AG20443 (cell line): ENCODE measurements at regions not wholly inside any gene's neighbourhood (a gene's known extent, or its start where the extent isn't known, plus 50 kb on each side); places are given as distances from the start of the nearest gene placed in this dataset.
"Not testable (repeated sequence)": the region's sequence is repeated elsewhere in the genome, so short reads cannot be mapped to it uniquely, and the experiment has no call there.

Experiments
- DNase-seq: peaks from one replicate; pipeline ENCODE4 v3.0.0; 2012; ENCODE audit warnings: low spot score, mixed read lengths

DNA sequence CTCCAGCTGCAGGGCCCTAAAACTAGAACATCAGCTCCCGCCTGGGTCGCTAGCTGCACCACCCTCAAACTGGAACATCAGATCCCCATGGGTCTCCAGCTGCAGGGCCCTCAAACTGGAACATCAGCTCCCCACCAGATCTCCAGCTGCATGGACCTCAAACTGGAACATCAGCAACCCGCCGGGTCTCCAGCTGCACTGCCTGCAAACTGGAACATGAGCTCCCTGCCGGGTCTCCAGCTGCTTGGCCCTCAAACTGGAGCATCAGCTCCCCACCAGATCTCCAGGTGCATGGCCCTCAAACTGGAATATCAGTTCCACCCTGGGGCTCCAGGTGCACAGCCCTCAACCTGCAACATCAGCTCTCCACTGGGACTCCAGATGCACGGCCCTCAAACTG is 82.7 kb downstream of the TFRC start:
- not testable (repeated sequence) for DNase-seq

DNA sequence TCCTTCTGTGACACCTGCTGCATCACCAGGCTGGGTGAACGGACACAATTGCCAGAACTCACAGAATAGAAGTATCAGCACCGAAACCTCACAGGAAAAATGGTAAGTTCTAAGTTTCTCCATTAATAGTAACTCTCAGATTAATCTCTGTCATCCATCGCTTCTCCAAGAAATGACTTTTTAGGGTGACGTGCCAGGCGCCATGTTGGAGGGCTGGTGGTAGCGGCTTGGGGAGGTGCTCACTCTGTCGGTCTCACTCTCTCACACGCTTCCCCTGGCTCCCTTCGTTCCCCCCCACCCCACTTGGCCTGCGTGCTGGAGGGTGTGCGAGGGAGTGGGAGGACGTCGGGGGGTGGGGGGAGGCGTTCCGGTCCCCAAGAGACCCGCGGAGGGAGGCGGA is 85.6 kb downstream of the TFRC start:
- not testable (repeated sequence) for DNase-seq

DNA sequence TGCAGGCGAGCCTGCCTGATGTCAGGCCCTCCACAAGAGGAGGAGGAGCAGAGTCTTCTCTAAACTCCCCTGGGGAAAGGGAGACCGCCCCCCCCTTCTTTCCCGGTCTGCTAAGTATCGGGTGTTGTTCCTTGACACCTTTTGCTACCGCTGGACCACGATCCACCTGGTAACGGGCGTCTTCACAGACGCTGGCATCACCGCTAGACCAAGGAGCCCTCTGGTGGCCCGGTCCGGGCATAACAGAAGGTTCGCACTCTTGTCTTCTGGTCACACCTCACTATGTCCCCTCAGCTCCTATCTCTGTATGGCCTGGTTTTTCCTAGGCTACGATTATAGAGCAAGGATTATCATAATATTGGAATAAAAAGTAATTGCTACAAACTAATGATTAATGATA is 86.0 kb upstream of the TNK2 start:
- not testable (repeated sequence) for DNase-seq

DNA sequence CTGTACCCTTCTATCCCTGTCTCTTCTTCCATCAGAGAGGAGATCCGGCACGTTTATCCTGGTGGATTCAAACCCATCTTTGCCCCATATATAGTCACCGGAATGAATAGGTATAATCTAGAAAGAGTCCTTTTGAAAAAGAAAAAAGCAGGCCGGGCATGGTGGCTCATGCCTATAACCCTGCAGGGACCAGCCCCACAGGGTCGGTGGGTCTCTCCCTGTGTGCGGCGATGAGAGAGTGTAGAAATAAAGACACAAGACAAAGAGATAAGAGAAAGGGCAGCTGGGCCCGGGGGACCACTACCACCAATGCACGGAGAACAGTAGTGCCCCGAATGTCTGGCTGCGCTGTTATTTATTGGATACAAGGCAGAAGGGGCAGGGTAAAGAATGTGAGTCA is 85.3 kb upstream of the TNK2 start:
- DNase-seq, result not testable (repeated sequence)

DNA sequence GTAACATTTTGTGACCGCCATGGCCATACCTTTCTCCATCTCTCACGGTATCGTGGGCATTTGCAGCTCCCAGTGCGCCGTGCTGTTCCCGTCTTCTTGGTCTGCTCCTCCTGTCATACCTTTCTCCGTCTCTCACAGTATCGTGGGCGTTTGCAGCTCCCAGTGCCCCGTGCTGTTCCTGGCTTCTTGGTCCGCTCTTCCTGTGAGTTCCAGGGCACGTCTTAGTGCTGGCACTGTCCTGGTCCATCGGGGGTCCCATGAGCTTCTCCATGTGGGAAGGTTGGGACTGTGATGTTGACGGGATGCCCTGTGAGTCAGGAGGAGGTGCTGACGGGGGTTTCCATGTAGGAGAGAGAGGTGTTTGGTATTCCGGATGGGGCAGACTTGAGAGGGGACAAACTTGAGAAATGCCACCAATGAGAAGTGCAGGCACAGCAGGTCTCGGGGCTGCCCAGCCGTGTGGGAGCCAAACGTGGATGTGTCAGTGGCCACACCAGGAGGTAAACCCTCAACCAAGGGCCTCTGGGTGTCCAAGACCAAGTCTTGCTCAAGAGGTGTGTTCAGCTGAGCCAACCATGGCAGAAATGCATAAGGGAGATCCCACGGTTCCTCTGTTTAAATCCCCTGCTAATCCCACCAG is 84.7 kb upstream of the TNK2 start:
- not testable (repeated sequence) for DNase-seq

DNA sequence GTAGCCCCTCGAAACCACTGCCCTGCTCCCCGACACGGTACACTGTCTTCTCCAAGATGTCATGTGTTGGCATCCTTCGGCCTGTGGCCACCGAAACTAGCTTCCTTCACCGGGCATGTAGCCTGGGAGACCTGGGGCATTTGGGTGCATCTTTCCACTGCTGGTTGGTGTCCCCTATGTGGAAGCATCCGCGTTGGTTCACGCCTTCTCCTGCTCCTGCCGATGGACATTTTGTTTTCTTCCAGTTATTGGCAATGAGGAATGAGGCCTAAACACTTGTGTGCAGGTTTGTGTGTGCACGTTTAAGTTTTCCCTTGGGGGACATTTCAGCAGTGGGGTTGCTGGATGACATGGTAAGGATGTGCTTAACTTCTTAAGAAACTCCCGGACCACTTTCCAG is 83.6 kb upstream of the TNK2 start:
- not testable (repeated sequence) for DNase-seq

DNA sequence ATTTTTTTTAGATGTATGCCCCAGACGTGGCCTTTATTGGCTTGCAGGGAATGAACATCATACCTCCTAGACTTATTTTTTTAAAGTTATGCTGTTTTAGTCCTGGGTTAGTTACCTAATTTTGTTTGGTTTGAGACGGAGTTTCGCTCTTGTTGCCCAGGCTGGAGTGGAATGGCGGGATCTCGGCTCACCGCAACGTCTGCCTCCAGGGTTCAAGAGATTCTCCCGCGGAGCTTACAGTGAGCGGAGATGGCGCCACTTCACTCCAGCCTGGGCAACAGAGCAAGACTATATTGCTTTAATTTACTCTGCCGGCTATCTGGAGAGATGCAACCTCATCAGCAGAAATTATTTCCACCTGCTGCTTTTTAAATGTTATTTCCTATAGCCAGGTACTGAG is 82.9 kb upstream of the TNK2 start:
- not testable (repeated sequence) for DNase-seq

DNA sequence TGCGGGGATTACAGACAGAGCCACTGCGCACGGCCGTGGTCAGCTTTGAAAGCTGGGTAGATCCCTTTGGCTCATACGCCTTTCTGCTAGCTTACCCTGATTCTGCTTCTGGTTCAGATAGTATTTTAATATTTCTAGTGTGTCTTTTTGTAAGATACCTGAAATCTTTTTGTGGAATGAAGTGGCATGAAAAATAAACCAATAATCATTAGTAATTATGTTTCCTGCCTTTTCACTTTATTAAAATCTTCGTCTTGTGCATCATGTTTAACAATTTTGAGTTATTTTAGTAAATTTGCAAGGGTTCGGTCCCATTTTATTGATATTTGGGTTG is 82.5 kb upstream of the TNK2 start:
- DNase-seq, result not testable (repeated sequence)

DNA sequence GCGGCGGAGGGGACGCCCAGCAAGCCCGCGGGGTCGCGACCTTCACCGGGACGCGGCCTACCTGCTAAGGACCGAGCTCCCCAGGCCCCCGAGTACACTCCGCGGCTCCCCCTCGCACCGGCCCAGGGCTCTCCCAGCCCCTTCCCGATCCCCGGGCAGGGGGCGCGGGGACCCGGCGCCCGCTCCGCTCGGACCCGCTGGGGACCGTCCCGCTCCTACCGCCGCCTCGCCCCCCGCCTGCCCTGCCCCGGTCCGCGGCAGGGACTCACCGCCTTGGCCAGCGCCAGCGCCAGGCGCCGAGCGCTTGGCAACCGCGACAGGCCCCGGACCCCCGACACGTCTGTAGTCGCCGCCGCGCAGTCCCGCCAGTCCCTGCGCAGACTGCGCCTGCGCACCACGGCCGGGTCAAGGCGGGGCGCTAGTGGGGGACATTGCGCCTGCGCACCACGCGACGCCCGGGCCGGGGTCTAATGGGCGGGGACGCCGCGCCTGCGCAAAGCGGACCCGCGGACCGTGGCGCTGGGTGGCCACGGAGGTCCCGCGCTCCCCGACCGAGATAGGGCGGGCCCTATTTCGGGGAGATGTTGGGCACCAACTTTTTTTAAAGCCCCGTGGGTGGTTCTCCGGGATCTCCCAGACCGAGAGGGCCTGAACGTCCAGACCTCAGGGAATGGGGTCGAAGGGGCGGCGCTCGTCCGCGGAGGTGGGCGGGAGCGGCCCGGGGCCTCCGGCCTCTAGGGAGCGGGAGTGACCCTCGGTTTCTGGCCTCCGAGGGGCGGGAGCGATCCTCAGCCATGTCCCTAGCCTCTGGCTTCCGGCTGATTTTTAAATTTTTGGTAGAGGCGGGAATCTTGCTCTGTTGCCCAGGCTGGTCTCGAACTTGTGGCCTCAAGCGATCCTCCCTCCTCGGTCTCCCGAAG is 81.8 kb upstream of the TNK2 start:
- peak; percentile 47 for DNase-seq

DNA sequence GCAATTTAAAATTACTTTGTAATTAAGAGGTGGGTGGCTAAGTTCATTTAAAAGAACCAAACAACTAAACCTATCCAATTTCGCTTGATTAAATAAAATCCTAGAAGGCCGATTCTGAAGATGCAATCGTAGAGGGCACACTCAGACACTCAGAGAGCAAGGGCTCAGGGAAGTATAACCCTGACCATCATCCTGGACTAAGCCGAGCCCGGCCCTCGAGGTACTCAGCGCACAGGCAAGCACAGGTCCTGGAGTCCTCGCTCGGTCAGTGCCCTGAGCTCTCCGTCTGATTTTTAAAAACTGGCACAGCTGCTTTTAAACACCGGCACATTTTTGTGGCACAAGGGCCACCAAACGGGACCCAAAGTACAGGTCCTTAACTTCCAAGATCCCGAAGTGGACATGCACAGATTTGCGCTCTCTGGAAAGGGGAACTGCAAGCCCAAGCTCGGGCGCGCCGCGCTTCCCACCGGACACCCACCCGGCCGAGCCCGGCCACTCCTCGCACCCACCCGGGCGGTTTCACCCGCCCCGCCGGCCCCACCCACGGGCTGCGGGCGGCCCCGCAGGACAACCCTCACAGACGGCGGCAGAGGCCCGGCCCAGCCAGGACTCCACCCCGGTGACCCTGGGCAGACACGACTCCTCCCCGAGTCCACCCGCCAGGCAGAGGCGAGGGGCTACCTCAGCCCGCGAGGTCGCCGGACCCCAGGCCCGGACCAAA is 81.0 kb upstream of the TNK2 start:
- not testable (repeated sequence) for DNase-seq

DNA sequence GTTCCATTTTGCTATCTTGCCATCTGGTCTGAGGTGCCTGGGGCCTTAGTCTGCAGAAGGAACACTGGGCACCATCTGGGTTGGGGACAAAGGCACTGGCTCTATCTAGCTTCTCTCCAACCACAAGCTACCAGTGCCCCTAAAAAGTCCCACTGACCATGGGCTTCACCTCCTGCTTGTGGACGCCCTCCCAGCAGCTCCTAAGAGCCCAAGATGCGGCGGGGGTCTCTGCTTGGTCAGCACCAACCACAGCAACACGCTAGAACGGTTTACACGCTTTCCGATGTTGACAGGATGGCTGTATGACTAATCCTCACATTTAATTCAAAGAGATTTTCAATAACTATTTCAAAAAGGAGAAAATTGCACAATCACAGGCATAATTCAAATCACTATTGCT is 80.4 kb upstream of the TNK2 start:
- not testable (repeated sequence) for DNase-seq

DNA sequence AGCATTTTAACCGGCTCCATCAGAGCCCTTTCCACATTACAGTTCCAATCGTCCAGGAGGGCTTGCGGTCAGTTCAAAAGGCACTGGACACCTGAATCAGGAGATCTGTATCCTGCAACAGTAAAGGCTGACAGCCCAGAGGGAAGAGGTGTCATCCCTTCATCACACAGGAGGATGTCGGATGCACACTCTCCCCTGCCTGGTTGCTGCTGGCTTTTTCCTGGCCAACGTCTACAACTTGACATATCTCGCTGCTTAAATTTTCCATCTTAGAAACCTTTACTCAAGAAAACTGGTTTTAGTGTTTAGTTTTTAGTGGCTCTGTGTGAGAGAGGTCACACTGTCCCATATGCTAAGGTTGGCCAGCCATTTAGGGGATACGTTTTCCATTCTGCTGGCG is 78.7 kb upstream of the TNK2 start:
- DNase-seq, result not testable (repeated sequence)

DNA sequence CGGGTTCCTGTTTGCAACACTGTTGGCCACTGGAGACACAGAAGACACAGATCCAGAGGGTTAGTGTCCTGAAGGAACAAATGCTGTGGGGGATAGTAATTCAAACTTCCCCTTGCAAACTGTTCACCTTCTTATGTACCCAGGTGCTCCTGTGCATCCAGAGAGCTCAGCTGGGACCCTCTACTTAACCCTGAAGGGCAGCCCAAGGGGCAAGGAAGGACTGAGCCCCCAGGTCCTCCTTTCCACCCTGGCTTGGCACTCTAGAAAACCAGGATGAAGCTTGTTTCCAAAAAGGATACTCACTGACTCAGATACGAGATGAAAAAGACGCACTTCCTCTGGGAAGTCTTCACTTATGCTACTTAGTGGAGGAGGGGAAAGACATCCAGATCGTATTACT is 78.2 kb upstream of the TNK2 start:
- DNase-seq, result not testable (repeated sequence)

DNA sequence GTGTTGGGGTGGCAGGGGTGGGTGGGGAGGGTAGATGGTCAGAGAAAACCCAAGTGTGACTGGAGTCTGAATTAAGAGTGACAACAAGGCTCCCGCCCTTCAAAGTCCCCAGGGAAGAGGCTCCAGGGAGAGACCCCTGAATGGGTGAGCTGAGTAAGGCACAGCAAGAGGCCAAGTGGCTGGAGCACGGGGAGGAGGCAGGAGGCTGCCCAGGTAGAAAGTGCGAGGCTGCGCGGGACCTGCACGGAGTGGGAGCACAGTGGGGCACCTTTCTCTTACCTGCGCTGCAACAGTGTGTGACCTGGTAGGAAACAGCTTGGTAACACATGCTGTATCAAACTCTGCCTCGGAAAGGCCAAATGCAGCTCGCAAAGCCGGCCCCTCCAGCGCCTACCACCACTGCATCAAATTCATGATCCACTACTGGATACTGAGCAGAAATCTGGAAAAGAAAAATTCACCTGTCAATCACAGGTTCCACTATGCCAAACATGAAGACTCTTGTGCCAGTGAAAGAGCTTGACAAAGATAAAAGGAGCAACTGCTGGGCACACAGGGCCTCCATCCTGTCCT is 77.1 kb upstream of the TNK2 start:
- not testable (repeated sequence) for DNase-seq

DNA sequence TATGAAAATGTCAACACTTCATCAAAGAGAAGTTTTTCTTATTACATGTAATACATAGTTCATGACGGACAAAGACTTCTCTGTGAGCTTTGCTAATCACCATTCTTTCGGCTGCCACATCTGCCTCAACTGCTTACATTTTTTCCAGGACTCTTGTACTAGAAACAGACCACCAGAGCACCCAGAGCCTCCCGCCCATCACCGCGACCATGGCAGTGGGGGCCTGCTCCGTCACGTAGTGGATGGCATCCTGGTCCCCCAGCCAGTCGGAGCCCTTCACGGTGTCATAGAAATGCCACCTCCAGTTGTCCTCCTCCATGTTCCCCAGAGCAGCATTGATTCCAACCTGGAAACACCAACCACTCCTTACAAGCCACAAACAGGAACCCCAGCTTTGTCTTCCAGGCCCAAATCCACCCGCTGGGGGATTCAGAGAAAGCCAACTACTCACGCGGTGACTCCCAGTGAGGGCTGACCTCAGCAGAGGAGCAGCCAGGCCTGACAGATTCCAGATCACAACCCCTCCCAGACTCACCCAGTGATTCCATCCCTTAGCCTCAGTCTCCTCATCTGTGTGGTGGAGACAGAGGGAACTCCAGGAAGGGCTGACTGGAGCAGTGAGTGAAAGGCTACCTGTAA is 76.2 kb upstream of the TNK2 start:
- DNase-seq, result not testable (repeated sequence)

DNA sequence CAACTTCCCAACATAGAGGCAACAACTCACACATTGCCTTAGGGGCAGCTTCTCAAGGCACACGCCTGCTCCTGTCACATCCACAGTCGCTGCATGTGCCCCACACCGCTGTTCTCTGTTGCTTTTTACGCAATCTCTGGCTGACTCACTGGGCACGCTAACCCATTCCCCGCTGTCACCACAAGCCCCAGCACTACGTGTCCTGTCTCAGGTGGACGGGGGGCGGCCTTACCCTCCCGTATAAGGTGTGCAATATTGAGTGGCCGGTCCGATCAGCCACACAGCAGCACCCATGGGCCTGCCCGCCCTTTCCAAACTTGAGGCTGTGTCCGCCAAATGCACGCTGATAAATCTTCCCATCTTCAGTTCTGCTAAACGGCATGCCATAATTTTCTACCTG is 75.5 kb upstream of the TNK2 start:
- not testable (repeated sequence) for DNase-seq

DNA sequence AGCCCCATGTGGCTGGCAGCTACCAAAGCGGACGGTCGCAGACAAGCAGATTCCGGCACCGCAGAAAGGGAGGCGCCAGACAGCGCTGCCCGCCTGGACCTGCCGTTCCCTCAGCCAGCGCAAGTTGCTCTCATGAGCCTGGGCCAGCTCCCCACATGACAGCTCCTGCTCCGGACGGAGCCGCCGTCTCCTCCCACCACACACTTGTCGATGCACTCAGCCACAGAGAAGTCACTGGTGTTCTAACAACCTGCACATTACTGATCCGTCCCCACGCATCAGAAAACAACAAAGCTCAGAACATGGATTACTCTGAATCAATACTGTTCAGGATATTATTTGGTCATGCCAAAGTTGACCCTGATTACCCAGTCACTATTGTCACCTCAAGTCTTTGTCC is 74.4 kb upstream of the TNK2 start:
- not testable (repeated sequence) for DNase-seq

DNA sequence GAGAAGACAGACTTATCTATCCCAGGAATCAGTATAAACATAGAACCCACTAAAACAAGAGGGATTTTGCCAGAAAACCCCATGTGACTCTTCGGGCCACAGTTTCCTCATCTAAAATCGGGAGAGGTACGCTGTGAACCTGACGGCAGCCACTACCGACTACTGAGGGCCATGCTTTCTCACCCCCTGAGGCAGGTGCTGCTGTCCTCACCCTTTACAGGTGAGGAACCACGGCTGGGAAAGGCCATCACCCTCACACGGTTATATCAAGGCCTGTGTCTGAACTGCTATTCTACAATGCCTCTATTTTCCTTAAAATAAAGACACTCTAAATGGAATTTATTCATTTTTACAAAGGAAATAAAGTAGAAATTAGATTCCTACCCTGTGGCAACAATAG is 73.4 kb upstream of the TNK2 start:
- not testable (repeated sequence) for DNase-seq

DNA sequence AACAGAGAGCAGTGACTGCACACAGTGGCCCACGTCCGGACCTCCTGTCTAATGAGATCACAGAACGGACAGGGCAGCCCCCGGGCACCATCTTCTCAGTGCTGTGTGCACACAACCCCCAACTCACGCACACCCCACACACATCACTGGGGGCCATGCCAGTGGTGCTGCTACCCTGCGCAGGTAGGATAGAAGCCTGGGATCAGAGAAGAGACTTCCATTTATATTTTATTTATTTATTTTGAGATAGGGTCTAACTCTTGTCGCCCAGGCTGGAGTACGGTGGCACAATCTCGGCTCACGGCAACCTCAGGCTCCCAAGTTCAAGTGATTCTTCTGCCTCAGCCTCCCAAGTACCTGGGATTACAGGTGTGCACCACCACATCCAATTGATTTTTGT is 71.5 kb upstream of the TNK2 start:
- DNase-seq, result not testable (repeated sequence)

DNA sequence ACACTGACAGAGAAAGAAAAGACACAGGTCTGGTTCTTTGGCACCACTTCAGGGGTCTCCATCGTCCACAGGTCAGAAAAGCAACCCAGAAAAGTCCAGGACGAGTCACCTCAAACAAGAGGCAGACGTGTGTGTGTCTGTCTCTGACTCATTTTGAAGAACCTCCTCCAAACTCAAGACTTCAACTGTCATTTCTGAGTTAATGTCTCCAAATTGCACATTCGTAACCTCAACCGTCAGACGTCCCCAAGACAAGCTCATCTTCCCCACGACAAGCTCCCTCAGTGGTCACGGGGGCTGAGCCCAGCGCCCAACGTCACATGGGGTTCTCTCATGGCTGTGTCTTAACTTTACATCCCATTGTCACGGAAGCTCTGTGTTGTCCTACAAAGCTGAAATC is 70.2 kb upstream of the TNK2 start:
- DNase-seq, result not testable (repeated sequence)

DNA sequence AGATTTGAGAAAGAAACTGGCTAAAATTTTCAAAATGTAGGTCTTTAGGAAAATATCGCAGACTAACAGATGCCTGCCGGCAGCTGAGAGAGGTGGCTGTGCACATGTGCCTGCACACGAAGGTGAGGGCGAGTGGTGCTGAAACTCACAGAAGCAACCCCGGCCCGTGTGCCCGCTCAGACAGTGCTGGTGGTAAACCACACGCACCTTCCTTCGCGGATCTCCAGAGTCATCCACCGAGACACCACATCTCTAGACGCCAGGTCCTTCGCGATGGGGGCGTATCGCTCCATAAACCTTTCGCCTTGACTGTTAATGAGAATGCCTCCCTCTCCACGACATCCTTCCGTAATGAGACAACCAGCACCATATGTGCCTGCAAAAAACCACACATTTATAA is 68.5 kb upstream of the TNK2 start:
- not testable (repeated sequence) for DNase-seq

DNA sequence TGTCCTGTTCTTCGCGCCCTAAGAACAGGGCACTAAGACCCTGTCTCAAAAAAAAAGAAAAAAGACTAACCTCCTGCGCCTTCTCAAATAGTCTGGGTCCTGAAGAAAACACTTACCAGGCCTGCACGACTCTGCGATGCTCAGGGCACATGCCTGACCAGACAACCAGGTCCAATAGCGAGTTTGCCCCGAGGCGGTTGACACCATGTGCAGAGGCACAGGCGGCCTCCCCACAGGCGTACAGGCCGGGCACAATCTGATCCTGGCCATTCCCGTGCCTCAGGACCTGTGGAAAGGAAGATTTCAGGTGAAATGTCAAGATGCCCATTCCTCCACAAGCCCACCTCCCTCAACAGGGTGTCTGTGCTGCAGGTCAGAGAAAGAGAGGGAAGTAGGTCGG is 65.9 kb upstream of the TNK2 start:
- DNase-seq, result not testable (repeated sequence)
